ENCODE measurements at regions not wholly inside any gene's neighbourhood (a gene's known extent, or its start where the extent isn't known, plus 50 kb on each side); places are given as distances from the start of the nearest gene placed in this dataset.
"Not testable (repeated sequence)": the region's sequence is repeated elsewhere in the genome, so short reads cannot be mapped to it uniquely, and the experiment has no call there.

DNA sequence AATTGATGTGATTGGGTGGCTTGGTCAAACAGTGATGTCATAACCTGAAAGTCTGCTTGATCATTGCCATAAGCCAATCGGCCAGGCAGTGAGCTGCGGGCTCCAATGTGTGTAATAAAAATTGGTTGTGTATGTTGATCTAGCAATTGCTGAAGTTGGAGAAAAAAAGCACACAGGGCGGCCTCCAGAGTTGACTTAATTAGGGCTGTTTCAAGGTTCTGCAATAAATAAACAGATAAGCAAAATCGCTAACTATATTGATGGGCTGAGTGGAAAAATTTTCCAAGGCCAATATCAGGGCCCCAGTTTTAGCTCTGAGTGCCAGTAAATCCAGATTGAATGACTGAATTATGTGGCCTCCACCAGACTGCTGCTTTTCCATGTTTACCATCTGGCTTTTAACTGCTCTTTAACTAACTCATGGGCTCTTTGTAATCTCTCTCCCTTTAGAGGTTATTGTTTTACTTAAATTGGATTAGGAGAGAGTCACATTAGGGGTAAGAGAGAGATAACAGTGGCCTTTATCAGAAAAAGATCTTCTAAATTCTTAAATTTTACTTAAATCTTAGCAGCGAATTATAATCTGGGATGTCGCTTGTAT is 160.6 kb upstream of the WDFY3 start:
- no peak for DNase-seq (ENCODE audit: low read depth)
- H3K4me3 ChIP-seq (ENCODE audit: low read depth, low read length): no peak overlapping the region
- TF ChIP-seq POLR2A (IDR thresholded peaks at IDR 0.05; ENCODE audit: extremely low read depth, insufficient read length) (no peak), CTCF (IDR thresholded peaks at IDR 0.05; ENCODE audit: low read depth, low read length) (no peak), MAX (IDR thresholded peaks at IDR 0.05; ENCODE audit: low read depth, low read length) (no peak), MYC (IDR thresholded peaks at IDR 0.05; ENCODE audit: low read depth, low read length) (no peak)

- peak; percentile 43 for DNase-seq (ENCODE audit: low read depth)
- no peak for TF ChIP-seq POLR2A (IDR thresholded peaks at IDR 0.05; ENCODE audit: extremely low read depth, insufficient read length)
- TF ChIP-seq MYC (IDR thresholded peaks at IDR 0.05; ENCODE audit: low read depth, low read length): peak; percentile 51
- peak; percentile 65 for TF ChIP-seq MAX (IDR thresholded peaks at IDR 0.05; ENCODE audit: low read depth, low read length)
- TF ChIP-seq CTCF (IDR thresholded peaks at IDR 0.05; ENCODE audit: low read depth, low read length): peak; percentile 49
- H3K4me3 ChIP-seq (ENCODE audit: low read depth, low read length): no peak overlapping the region
These were observed 161.2 kb upstream of the WDFY3 start for GRCh38 chr4:85127653-85128052.

- TF ChIP-seq MYC (IDR thresholded peaks at IDR 0.05; ENCODE audit: low read depth, low read length) (no peak), CTCF (IDR thresholded peaks at IDR 0.05; ENCODE audit: low read depth, low read length) (no peak), MAX (IDR thresholded peaks at IDR 0.05; ENCODE audit: low read depth, low read length) (no peak), POLR2A (IDR thresholded peaks at IDR 0.05; ENCODE audit: extremely low read depth, insufficient read length) (no peak)
- no peak overlapping the region for H3K4me3 ChIP-seq (ENCODE audit: low read depth, low read length)
- DNase-seq (ENCODE audit: low read depth): no peak
These were observed 162.0 kb upstream of the WDFY3 start for GRCh38 chr4:85128246-85129204.

- not testable (repeated sequence) for DNase-seq (ENCODE audit: low read depth); H3K4me3 ChIP-seq (ENCODE audit: low read depth, low read length)
These were observed 163.1 kb upstream of the WDFY3 start for GRCh38 chr4:85129354-85130125.

DNA sequence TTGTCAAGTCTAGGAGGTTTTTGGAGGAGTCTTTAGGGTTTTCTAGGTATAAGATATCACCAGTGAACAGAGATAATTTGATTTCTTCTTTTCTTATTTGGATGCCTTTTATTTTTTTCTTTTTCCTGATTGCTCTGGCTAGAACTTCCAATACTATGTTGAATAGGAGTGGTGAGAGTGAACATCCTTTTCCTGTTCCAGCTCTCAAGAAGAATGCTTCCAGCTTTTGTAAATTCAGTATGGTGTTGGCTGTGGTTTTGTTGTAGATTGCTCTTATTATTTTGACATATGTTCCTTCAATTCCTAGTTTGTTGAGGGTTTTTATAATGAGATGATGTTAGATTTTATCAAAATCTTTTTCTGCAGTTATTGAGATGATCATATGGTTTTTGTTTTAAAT is 165.6 kb upstream of the WDFY3 start:
- H3K4me3 ChIP-seq (ENCODE audit: low read depth, low read length): no peak overlapping the region
- DNase-seq (ENCODE audit: low read depth): no peak
- no peak for TF ChIP-seq MYC (IDR thresholded peaks at IDR 0.05; ENCODE audit: low read depth, low read length)
- TF ChIP-seq MAX (IDR thresholded peaks at IDR 0.05; ENCODE audit: low read depth, low read length): no peak
- TF ChIP-seq POLR2A (IDR thresholded peaks at IDR 0.05; ENCODE audit: extremely low read depth, insufficient read length): no peak
- no peak for TF ChIP-seq CTCF (IDR thresholded peaks at IDR 0.05; ENCODE audit: low read depth, low read length)

- TF ChIP-seq MYC (IDR thresholded peaks at IDR 0.05; ENCODE audit: low read depth, low read length): no peak
- no peak for TF ChIP-seq CTCF (IDR thresholded peaks at IDR 0.05; ENCODE audit: low read depth, low read length)
- TF ChIP-seq POLR2A (IDR thresholded peaks at IDR 0.05; ENCODE audit: extremely low read depth, insufficient read length): no peak
- no peak for TF ChIP-seq MAX (IDR thresholded peaks at IDR 0.05; ENCODE audit: low read depth, low read length)
- no peak for DNase-seq (ENCODE audit: low read depth)
- H3K4me3 ChIP-seq (ENCODE audit: low read depth, low read length): no peak overlapping the region
These were observed 166.1 kb upstream of the WDFY3 start for GRCh38 chr4:85132570-85132969.

- H3K4me3 ChIP-seq (ENCODE audit: low read depth, low read length); DNase-seq (ENCODE audit: low read depth): not testable (repeated sequence)
These were observed 173.3 kb upstream of the WDFY3 start for GRCh38 chr4:85139749-85140148.
